ENCODE measurements at regions not wholly inside any gene's neighbourhood (a gene's known extent, or its start where the extent isn't known, plus 50 kb on each side); places are given as distances from the start of the nearest gene placed in this dataset.

DNA sequence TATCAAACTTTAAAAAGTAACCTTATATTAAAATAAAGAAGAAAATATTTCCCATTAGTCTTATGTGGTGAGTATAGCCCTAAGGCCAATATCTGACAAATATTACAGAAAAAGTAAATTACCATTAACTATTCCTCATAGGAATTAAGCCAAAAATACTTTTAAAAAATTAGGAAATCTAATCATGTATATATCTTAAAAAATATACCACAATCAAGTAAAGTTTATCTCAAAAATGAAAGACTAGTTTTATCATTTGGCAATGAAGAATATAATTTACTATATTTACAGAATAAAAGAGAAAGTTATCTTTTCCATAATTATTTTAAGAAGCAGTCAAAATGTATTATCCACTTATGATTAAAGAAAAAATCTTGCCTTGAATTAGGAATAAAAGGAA, 458.8 kb upstream of the ZNF462 start:
- TF ChIP-seq, protein P1, sequence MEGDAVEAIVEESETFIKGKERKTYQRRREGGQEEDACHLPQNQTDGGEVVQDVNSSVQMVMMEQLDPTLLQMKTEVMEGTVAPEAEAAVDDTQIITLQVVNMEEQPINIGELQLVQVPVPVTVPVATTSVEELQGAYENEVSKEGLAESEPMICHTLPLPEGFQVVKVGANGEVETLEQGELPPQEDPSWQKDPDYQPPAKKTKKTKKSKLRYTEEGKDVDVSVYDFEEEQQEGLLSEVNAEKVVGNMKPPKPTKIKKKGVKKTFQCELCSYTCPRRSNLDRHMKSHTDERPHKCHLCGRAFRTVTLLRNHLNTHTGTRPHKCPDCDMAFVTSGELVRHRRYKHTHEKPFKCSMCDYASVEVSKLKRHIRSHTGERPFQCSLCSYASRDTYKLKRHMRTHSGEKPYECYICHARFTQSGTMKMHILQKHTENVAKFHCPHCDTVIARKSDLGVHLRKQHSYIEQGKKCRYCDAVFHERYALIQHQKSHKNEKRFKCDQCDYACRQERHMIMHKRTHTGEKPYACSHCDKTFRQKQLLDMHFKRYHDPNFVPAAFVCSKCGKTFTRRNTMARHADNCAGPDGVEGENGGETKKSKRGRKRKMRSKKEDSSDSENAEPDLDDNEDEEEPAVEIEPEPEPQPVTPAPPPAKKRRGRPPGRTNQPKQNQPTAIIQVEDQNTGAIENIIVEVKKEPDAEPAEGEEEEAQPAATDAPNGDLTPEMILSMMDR (IDR thresholded peaks at IDR 0.05; ENCODE audit: low read depth, low read length), result no peak
- H3K4me3 ChIP-seq (ENCODE audit: low read depth, low read length), result no peak overlapping the region

DNA sequence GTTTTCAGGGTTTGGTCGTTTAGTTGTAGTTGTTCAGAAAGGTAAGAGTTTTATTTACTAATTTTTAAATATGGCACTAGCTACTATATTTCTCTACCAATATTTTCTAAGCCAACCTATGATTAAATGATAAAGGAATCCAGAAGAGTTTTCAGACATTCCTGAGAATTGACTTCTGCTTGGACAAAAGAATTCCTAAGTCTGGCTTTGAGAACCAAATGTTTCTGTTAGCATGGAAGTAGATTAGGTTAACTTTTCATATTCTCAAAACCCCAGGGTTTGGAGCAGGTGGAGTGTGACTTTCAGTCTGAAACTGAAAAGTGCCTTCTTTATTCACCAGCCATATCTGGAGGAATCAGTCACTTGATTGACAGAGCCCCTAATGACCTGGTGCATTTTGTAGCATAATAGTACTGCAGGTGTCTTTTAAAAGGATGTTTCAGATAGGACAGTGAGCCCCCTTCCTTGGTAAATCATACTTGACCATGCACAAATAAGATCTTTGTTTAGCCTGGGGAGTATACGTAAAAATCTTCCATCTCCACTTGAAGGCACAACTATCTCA, 457.0 kb upstream of the ZNF462 start:
- no peak overlapping the region for H3K4me3 ChIP-seq (ENCODE audit: low read depth, low read length)
- TF ChIP-seq, protein P1 (IDR thresholded peaks at IDR 0.05; ENCODE audit: low read depth, low read length), result no peak

DNA sequence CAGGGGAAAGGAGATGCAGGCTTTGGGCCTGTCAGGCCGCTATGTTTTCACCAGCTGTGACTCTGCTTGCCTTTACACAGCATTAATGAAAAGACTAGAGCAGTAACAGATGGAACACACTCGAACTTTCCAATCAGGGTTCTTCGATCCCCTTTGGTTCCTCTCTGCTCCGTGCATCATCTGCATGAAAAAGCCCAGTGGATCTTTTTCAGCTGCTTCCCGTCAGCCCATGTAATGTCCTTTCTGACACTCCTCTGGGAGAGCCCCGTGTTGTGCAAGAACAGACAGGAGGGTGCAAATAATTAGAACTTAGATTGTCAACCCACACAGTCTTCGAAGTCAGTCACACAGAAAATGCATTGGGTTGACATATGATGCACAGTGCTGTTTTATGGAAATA, 448.9 kb upstream of the ZNF462 start:
- TF ChIP-seq, protein P1 (IDR thresholded peaks at IDR 0.05; ENCODE audit: low read depth, low read length), result no peak
- H3K4me3 ChIP-seq (ENCODE audit: low read depth, low read length), result no peak overlapping the region

DNA sequence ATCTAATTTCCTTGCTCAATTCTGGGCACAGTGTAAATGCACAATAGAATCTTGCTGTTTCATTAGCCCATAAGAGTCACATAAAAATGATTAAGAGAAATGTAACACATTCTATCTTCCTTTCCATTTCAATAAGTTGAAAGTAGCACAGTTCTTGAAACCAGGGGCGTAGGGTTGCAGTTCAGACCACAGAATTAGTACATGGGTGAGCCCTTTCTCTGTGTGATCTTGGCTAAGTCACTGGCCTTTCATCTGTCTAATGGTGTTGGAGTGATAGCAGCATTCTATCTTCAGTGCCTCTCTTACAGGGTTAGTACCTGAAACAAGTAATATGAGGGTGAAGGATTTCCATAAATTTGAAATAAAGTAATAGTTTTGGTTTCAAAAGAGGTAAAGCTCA, 445.3 kb upstream of the ZNF462 start:
- no peak overlapping the region for H3K4me3 ChIP-seq (ENCODE audit: low read depth, low read length)
- TF ChIP-seq, protein P1 (IDR thresholded peaks at IDR 0.05; ENCODE audit: low read depth, low read length), result no peak

DNA sequence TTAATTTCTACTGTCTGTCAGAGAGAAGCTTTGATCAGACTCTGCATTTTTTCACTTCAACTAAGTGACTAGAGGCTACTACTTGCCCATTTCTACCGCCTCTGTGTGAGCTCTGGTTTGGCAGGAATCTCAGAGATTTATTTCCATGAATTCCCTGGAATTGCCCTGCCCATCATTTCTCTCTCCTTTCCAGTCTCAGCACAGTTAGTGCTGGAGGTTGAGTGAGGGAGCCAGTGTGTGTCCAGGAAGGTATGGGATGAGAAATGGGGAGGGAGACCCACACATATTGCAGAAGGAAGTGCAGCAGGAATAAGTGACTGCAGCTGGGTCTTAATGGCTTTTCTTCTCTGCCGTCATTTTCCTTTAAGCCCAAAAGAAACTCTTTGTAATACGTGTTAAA, 443.1 kb upstream of the ZNF462 start:
- TF ChIP-seq, protein P1 (IDR thresholded peaks at IDR 0.05; ENCODE audit: low read depth, low read length), result no peak

DNA sequence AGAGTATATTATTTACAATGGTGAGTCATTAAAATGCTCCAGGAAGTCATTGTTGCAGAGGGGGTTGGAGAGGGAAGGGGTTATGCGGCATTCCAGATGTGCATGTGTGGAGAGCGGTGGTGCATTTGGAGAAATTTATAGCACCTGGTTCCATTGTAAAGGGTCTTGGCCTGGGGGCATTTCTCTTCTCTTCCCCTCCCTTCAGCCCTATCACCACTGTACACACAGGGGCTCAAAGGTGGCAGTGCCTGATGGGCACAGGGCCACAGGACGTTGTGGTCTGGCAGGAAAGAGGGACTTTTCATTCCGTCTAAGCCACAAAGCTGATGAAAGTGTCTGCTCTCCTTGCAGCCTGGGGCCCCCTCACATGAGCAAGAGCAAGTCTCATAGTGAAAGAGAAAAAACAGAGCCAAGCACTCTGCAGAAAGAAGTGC, 442.4 kb upstream of the ZNF462 start:
- no peak overlapping the region for H3K4me3 ChIP-seq (ENCODE audit: low read depth, low read length)
- TF ChIP-seq, protein P1 (IDR thresholded peaks at IDR 0.05; ENCODE audit: low read depth, low read length), result no peak

More for the DNA sequence above, 443.1 kb upstream of the ZNF462 start:
- H3K4me3 ChIP-seq (ENCODE audit: low read depth, low read length), result no peak overlapping the region

DNA sequence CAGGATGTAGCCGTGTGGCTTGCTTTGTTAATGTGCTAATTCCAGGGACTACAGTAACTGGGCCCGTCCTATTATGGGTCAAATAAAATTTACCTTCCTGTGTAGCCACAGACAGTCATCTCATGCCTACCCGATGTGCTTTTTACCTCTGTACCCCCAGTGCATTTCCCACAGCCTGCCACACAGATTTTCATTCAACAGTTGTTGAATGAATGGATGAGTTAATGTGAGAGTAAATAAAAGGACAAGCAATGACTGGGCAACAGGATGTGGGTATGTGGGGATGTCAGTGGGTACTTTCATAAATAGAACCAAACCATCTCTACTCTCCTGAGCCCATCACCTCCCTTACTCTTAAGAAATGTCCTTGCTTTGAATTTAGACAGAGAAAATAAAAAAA, 441.2 kb upstream of the ZNF462 start:
- TF ChIP-seq, protein P1 (IDR thresholded peaks at IDR 0.05; ENCODE audit: low read depth, low read length), result no peak
- H3K4me3 ChIP-seq (ENCODE audit: low read depth, low read length), result no peak overlapping the region

Measured in WI38 (cell line).